K562 (cell line): ENCODE measurements at regions not wholly inside any gene's neighbourhood (a gene's known extent, or its start where the extent isn't known, plus 50 kb on each side); places are given as distances from the start of the nearest gene placed in this dataset.

Experiments used
- BRF1 ChIP-seq: IDR thresholded peaks from 3 replicates; pipeline ENCODE4 v1.6.1; 2011; ENCODE audit warnings: borderline replicate concordance, mild to moderate bottlenecking; ENCODE audit not compliant: insufficient read length; ENCODE audit errors: extremely low read depth
- FOXJ2 ChIP-seq: fragments of 200-800 bp; sonication (Bioruptor generic); IDR thresholded peaks from 2 replicates; pipeline ENCODE4 v1.6.1; 2016; ENCODE audit warnings: missing genetic modification characterization, missing compliant biosample characterization
- NEUROD1 ChIP-seq: fragments of 150-350 bp; IDR thresholded peaks from 2 replicates; pipeline ENCODE4 v1.6.1; 2014; ENCODE audit warnings: borderline replicate concordance, low read length, low read depth; ENCODE audit not compliant: partially characterized antibody
- ZC3H4 ChIP-seq: sonication (generic); formaldehyde crosslinking; IDR thresholded peaks from 2 replicates; pipeline ENCODE4 v1.9.0; 2021; ENCODE audit warnings: missing genetic modification reagents, borderline replicate concordance
- ZNF263 ChIP-seq: sonication (generic); formaldehyde crosslinking; IDR thresholded peaks from 2 replicates; pipeline ENCODE4 v1.8.0; 2022; ENCODE audit warnings: mild to moderate bottlenecking, missing genetic modification reagents, borderline replicate concordance
- TF ChIP-seq, protein P1 (sequence below), 2 experiments: IDR thresholded peaks in 1 of 2; conservative IDR thresholded peaks in 1 of 2; 2 replicates each; pipeline ENCODE4 v1.6.1; 2016; ENCODE audit warnings: low read depth in 2 of 2, mild to moderate bottlenecking in 1 of 2, missing compliant biosample characterization in 1 of 2, missing genetic modification characterization in 1 of 2, moderate library complexity in 1 of 2
- TF ChIP-seq, protein P2 (sequence below): fragments of 150-350 bp; IDR thresholded peaks from 2 replicates; pipeline ENCODE4 v1.6.1; 2014; ENCODE audit warnings: low read depth, mild to moderate bottlenecking, low read length, borderline replicate concordance
- TF ChIP-seq, protein P3 (sequence below): fragments of 250-450 bp; sonication (Bioruptor Pico); IDR thresholded peaks from 2 replicates; pipeline ENCODE4 v1.4.0; 2020; ENCODE audit warnings: mild to moderate bottlenecking, moderate library complexity

DNA sequence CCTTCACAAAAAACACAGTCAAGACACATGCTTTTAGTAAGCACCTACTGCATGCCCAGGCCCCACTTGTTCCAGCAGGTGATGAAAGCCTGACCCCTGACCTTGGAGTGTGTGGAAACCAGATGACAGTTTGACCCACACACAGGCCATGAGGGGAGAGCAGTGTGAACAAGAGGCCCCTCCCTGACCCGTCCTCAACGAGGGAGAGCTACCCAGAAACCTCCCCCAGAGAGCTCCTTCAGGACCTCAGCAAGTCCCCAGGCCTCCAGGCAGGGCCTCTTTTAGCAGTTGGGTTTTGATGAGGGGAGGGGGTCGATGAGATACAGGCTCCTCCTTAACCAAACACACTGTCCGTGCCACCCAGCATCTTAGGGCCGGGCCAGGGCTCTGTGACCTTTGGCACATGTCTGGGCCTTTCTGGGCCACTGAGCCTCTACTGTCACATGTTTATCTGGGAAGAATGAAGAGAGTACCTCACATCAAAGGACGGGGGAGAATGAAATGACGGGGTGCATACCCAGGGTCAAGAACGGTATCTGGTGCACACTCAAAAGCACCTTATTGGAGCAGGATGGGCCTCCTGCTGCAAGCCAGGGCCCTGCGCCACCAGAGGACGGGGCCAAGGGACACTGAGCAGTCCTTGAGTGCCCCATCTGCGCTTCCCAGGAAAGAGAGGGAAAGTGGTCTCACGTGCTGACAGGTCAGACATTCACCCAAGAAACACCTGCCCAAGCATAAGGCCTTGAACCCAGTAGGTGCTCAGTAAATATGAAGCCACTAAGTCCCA, 202.6 kb upstream of the ZMIZ1 start (continued):
- TF ChIP-seq, protein P1, sequence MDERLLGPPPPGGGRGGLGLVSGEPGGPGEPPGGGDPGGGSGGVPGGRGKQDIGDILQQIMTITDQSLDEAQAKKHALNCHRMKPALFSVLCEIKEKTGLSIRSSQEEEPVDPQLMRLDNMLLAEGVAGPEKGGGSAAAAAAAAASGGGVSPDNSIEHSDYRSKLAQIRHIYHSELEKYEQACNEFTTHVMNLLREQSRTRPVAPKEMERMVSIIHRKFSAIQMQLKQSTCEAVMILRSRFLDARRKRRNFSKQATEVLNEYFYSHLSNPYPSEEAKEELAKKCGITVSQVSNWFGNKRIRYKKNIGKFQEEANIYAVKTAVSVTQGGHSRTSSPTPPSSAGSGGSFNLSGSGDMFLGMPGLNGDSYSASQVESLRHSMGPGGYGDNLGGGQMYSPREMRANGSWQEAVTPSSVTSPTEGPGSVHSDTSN (CRISPR knock-in tag; IDR thresholded peaks at IDR 0.05; ENCODE audit: low read depth), result no peak
- TF ChIP-seq, protein P1 (tag; conservative IDR thresholded peaks at IDR 0.05; ENCODE audit: low read depth), result no peak
- TF ChIP-seq, protein P2, sequence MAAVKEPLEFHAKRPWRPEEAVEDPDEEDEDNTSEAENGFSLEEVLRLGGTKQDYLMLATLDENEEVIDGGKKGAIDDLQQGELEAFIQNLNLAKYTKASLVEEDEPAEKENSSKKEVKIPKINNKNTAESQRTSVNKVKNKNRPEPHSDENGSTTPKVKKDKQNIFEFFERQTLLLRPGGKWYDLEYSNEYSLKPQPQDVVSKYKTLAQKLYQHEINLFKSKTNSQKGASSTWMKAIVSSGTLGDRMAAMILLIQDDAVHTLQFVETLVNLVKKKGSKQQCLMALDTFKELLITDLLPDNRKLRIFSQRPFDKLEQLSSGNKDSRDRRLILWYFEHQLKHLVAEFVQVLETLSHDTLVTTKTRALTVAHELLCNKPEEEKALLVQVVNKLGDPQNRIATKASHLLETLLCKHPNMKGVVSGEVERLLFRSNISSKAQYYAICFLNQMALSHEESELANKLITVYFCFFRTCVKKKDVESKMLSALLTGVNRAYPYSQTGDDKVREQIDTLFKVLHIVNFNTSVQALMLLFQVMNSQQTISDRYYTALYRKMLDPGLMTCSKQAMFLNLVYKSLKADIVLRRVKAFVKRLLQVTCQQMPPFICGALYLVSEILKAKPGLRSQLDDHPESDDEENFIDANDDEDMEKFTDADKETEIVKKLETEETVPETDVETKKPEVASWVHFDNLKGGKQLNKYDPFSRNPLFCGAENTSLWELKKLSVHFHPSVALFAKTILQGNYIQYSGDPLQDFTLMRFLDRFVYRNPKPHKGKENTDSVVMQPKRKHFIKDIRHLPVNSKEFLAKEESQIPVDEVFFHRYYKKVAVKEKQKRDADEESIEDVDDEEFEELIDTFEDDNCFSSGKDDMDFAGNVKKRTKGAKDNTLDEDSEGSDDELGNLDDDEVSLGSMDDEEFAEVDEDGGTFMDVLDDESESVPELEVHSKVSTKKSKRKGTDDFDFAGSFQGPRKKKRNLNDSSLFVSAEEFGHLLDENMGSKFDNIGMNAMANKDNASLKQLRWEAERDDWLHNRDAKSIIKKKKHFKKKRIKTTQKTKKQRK, result no peak
- TF ChIP-seq FOXJ2 (no peak), BRF1 (no peak), NEUROD1 (no peak), ZNF263 (CRISPR knock-in tag) (no peak), ZC3H4 (CRISPR knock-in tag) (no peak)
- TF ChIP-seq, protein P3, sequence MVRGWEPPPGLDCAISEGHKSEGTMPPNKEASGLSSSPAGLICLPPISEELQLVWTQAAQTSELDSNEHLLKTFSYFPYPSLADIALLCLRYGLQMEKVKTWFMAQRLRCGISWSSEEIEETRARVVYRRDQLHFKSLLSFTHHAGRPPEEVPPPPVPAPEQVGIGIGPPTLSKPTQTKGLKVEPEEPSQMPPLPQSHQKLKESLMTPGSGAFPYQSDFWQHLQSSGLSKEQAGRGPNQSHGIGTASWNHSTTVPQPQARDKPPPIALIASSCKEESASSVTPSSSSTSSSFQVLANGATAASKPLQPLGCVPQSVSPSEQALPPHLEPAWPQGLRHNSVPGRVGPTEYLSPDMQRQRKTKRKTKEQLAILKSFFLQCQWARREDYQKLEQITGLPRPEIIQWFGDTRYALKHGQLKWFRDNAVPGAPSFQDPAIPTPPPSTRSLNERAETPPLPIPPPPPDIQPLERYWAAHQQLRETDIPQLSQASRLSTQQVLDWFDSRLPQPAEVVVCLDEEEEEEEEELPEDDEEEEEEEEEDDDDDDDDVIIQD, result no peak
